Astrocyte (in vitro differentiated cells and primary cell): ENCODE measurements at regions not wholly inside any gene's neighbourhood (a gene's known extent, or its start where the extent isn't known, plus 50 kb on each side); places are given as distances from the start of the nearest gene placed in this dataset.

ENCODE experiments used
- DNase-seq: peaks from one replicate; pipeline ENCODE4 v3.0.0-alpha.2; 2010; ENCODE audit warnings: low read depth
- FAIRE-seq: peaks from 2 replicates; lab custom pipeline; 2011; peaks lifted over from hg19 to GRCh38; lab: Jason Lieb, UNC
- H2AFZ ChIP-seq: 2 replicates; pipeline ENCODE4 v1.6.0; 2012; ENCODE audit warnings: low read depth, low read length, inconsistent platforms
- H3K27ac ChIP-seq: 2 replicates; pipeline ENCODE4 v1.5.1; 2011; ENCODE audit warnings: low read depth, low read length, inconsistent platforms
- H3K27me3 ChIP-seq: 2 replicates; pipeline ENCODE4 v1.6.0; 2011; ENCODE audit warnings: low read length, inconsistent platforms; ENCODE audit not compliant: insufficient read depth
- H3K36me3 ChIP-seq: 2 replicates; pipeline ENCODE4 v1.5.1; 2011; ENCODE audit warnings: low read length, inconsistent platforms; ENCODE audit not compliant: insufficient read depth
- H3K4me1 ChIP-seq: 2 replicates; pipeline ENCODE4 v1.5.1; 2011; ENCODE audit warnings: low read length, inconsistent platforms; ENCODE audit not compliant: insufficient read depth
- H3K4me2 ChIP-seq: 2 replicates; pipeline ENCODE4 v1.6.0; 2012; ENCODE audit warnings: low read length, inconsistent platforms
- H3K4me3 ChIP-seq: 2 replicates; pipeline ENCODE4 v1.5.1; 2011; ENCODE audit warnings: low read depth, mild to moderate bottlenecking, low read length, inconsistent platforms; ENCODE audit not compliant: insufficient read depth
- H3K79me2 ChIP-seq: 2 replicates; pipeline ENCODE4 v1.6.0; 2012; ENCODE audit warnings: mild to moderate bottlenecking, low read length, inconsistent platforms; ENCODE audit not compliant: insufficient read depth
- H3K9ac ChIP-seq: 2 replicates; pipeline ENCODE4 v1.6.0; 2012; ENCODE audit warnings: mild to moderate bottlenecking, low read length, inconsistent platforms
- H3K9me3 ChIP-seq: 2 replicates; pipeline ENCODE4 v1.5.1; 2012; ENCODE audit warnings: low read depth, mild to moderate bottlenecking, low read length, inconsistent platforms; ENCODE audit not compliant: insufficient read depth
- H4K20me1 ChIP-seq: 2 replicates; pipeline ENCODE4 v1.6.0; 2012; ENCODE audit warnings: low read length, inconsistent platforms; ENCODE audit not compliant: insufficient read depth
- H3K27ac Mint-ChIP-seq: one replicate; pipeline ENCODE4 v1.8.0; 2021; ENCODE audit warnings: mild to moderate bottlenecking, mixed read lengths; ENCODE audit not compliant: unreplicated experiment
- H3K27me3 Mint-ChIP-seq: one replicate; pipeline ENCODE4 v1.8.0; 2021; ENCODE audit warnings: low read depth, mixed read lengths; ENCODE audit not compliant: unreplicated experiment
- H3K36me3 Mint-ChIP-seq: one replicate; pipeline ENCODE4 v1.8.0; 2021; ENCODE audit warnings: low read depth, mixed read lengths; ENCODE audit not compliant: unreplicated experiment
- H3K4me1 Mint-ChIP-seq: one replicate; pipeline ENCODE4 v1.8.0; 2021; ENCODE audit warnings: low read depth, mixed read lengths; ENCODE audit not compliant: unreplicated experiment
- H3K4me3 Mint-ChIP-seq: one replicate; pipeline ENCODE4 v1.8.0; 2021; ENCODE audit warnings: mild to moderate bottlenecking, moderate library complexity, mixed read lengths; ENCODE audit not compliant: unreplicated experiment
- H3K9me3 Mint-ChIP-seq: one replicate; pipeline ENCODE4 v1.8.0; 2021; ENCODE audit warnings: mild to moderate bottlenecking, mixed read lengths; ENCODE audit not compliant: unreplicated experiment
- EZH2 ChIP-seq: IDR thresholded peaks from 2 replicates; pipeline ENCODE4 v1.6.1; 2012; ENCODE audit warnings: mild to moderate bottlenecking, low read length, inconsistent platforms; ENCODE audit not compliant: insufficient read depth
- TF ChIP-seq, protein P1 (sequence below): IDR thresholded peaks from 2 replicates; pipeline ENCODE4 v1.5.1; 2011; ENCODE audit warnings: low read depth, mild to moderate bottlenecking, inconsistent platforms, low read length, moderate library complexity; ENCODE audit not compliant: insufficient read depth

GRCh38 chr2:158024288-158024898, 77.3 kb upstream of the UPP2 start:
- no peaks in the 10 kb centered on the region for H3K27me3 ChIP-seq
- TF ChIP-seq, protein P1, sequence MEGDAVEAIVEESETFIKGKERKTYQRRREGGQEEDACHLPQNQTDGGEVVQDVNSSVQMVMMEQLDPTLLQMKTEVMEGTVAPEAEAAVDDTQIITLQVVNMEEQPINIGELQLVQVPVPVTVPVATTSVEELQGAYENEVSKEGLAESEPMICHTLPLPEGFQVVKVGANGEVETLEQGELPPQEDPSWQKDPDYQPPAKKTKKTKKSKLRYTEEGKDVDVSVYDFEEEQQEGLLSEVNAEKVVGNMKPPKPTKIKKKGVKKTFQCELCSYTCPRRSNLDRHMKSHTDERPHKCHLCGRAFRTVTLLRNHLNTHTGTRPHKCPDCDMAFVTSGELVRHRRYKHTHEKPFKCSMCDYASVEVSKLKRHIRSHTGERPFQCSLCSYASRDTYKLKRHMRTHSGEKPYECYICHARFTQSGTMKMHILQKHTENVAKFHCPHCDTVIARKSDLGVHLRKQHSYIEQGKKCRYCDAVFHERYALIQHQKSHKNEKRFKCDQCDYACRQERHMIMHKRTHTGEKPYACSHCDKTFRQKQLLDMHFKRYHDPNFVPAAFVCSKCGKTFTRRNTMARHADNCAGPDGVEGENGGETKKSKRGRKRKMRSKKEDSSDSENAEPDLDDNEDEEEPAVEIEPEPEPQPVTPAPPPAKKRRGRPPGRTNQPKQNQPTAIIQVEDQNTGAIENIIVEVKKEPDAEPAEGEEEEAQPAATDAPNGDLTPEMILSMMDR = peak; percentile 84
- TF ChIP-seq EZH2 = no peak
- no peak overlapping the region for H3K4me2 ChIP-seq
- H3K4me1 ChIP-seq = peaks cover 8% of the 10 kb centered on the region
- Mint-ChIP-seq H3K9me3 (peaks cover 2% of the 10 kb centered on the region), H3K27me3 (no peaks in the 10 kb centered on the region), H3K4me3 (no peak overlapping the region), H3K4me1 (peaks cover 2% of the 10 kb centered on the region), H3K27ac (no peak overlapping the region), H3K36me3 (no peaks in the 10 kb centered on the region)
- no peak overlapping the region for H3K4me3 ChIP-seq
- H4K20me1 ChIP-seq = no peaks in the 10 kb centered on the region
- H3K79me2 ChIP-seq = no peaks in the 10 kb centered on the region
- no peak overlapping the region for H2AFZ ChIP-seq
- no peaks in the 10 kb centered on the region for H3K36me3 ChIP-seq
- H3K9me3 ChIP-seq = no peaks in the 10 kb centered on the region
- FAIRE-seq (peak; percentile 60), DNase-seq (no peak)
- no peak overlapping the region for H3K27ac ChIP-seq
- no peak overlapping the region for H3K9ac ChIP-seq

GRCh38 chr2:158022888-158023287, 78.8 kb upstream of the UPP2 start:
- Mint-ChIP-seq H3K36me3 (no peaks in the 10 kb centered on the region), H3K9me3 (no peaks in the 10 kb centered on the region), H3K4me3 (no peak overlapping the region), H3K4me1 (peaks cover 2% of the 10 kb centered on the region), H3K27me3 (no peaks in the 10 kb centered on the region), H3K27ac (no peak overlapping the region)
- no peaks in the 10 kb centered on the region for H3K27me3 ChIP-seq
- FAIRE-seq (no peak), DNase-seq (no peak)
- no peaks in the 10 kb centered on the region for H3K79me2 ChIP-seq
- no peaks in the 10 kb centered on the region for H3K9me3 ChIP-seq
- H2AFZ ChIP-seq = no peak overlapping the region
- H3K4me3 ChIP-seq = no peak overlapping the region
- no peak overlapping the region for H3K4me2 ChIP-seq
- peaks cover 8% of the 10 kb centered on the region for H3K4me1 ChIP-seq
- H3K36me3 ChIP-seq = no peaks in the 10 kb centered on the region
- H4K20me1 ChIP-seq = no peaks in the 10 kb centered on the region
- H3K9ac ChIP-seq = no peak overlapping the region
- H3K27ac ChIP-seq = no peak overlapping the region
- TF ChIP-seq EZH2 = no peak
- TF ChIP-seq, protein P1 = no peak

DNA sequence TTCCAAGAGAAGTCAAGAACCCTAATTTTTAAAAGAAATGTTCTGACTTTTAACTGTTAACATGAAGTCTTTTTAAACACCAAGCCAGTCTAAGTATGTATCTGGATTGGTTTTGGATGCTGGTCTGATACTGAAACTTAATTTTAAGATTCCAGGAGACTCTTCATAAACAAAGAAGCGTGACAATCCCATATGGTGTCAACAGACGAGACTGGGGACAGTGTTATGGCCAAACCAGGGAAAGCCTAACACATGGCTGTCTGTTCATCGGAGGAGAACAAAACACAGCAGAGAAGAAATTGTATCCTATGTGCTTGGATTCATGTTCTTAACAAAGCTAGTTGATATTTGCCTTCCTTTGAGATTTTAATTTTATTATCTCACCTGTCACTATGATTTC, 80.5 kb upstream of the UPP2 start:
- no peaks in the 10 kb centered on the region for H4K20me1 ChIP-seq
- no peaks in the 10 kb centered on the region for H3K9me3 Mint-ChIP-seq
- no peaks in the 10 kb centered on the region for H3K27me3 Mint-ChIP-seq
- no peaks in the 10 kb centered on the region for H3K36me3 Mint-ChIP-seq
- H3K27ac ChIP-seq = no peak overlapping the region
- H3K27me3 ChIP-seq = no peaks in the 10 kb centered on the region
- H2AFZ ChIP-seq = no peak overlapping the region
- H3K4me3 Mint-ChIP-seq = no peak overlapping the region
- no peaks in the 10 kb centered on the region for H3K9me3 ChIP-seq
- TF ChIP-seq, protein P1 = no peak
- no peak for TF ChIP-seq EZH2
- H3K79me2 ChIP-seq = no peaks in the 10 kb centered on the region
- DNase-seq (no peak), FAIRE-seq (no peak)
- H3K4me1 Mint-ChIP-seq = peaks cover 2% of the 10 kb centered on the region
- no peak overlapping the region for H3K9ac ChIP-seq
- no peak overlapping the region for H3K4me3 ChIP-seq
- no peak overlapping the region for H3K4me2 ChIP-seq
- no peaks in the 10 kb centered on the region for H3K36me3 ChIP-seq
- H3K4me1 ChIP-seq = peaks cover 8% of the 10 kb centered on the region
- H3K27ac Mint-ChIP-seq = no peak overlapping the region
